ENCODE measurements at regions not wholly inside any gene's neighbourhood (a gene's known extent, or its start where the extent isn't known, plus 50 kb on each side); places are given as distances from the start of the nearest gene placed in this dataset.
"Not testable (repeated sequence)": the region's sequence is repeated elsewhere in the genome, so short reads cannot be mapped to it uniquely, and the experiment has no call there.

- H3K4me3 Mint-ChIP-seq; H3K27ac Mint-ChIP-seq; H3K9me3 ChIP-seq (replicated peaks in 1 of 2; ENCODE audit: control insufficient read depth in 1 of 2, insufficient read depth in 1 of 2, low read length in 2 of 2); H2AFZ ChIP-seq (ENCODE audit: insufficient read depth, low read depth, low read length, poor library complexity, severe bottlenecking); intact Hi-C loops (cut with micrococcal nuclease); H3K79me2 ChIP-seq (ENCODE audit: insufficient read depth, low read length); H3K27me3 ChIP-seq (ENCODE audit: control insufficient read depth in 2 of 2, insufficient read depth in 2 of 2, low read length in 2 of 2); H3K4me3 ChIP-seq (replicated peaks in 1 of 3; ENCODE audit: low read depth in 2 of 3, low read length in 3 of 3); H3K4me2 ChIP-seq (replicated peaks; ENCODE audit: extremely low read depth, low read length, poor library complexity, severe bottlenecking); H3K4me1 ChIP-seq (ENCODE audit: control insufficient read depth in 1 of 2, insufficient read depth in 2 of 2, low read length in 2 of 2); H3K36me3 ChIP-seq (replicated peaks in 1 of 2; ENCODE audit: control insufficient read depth in 1 of 2, insufficient read depth in 2 of 2, low read length in 2 of 2); H3K36me3 Mint-ChIP-seq; H3K27ac ChIP-seq (ENCODE audit: low read depth in 1 of 2, low read length in 2 of 2); H3K9ac ChIP-seq (ENCODE audit: insufficient read depth, low read length, poor library complexity, severe bottlenecking); H3K27me3 Mint-ChIP-seq (ENCODE audit: low read depth in 3 of 3); H3K9me3 Mint-ChIP-seq; H4K20me1 ChIP-seq (ENCODE audit: insufficient read depth, low read length); DNase-seq; H3K4me1 Mint-ChIP-seq: not testable (repeated sequence)
- no CpG with 5 or more reads among the region's 2 CpGs for WGBS (ENCODE audit: insufficient coverage)
Measured at GRCh38 chr11:49670705-49671104, 281.5 kb upstream of the OR4C13 start.

GRCh38 chr11:49702121-49702520 is 250.1 kb upstream of the OR4C13 start:
- H3K4me2 ChIP-seq (replicated peaks; ENCODE audit: extremely low read depth, low read length, poor library complexity, severe bottlenecking); H2AFZ ChIP-seq (ENCODE audit: insufficient read depth, low read depth, low read length, poor library complexity, severe bottlenecking); H4K20me1 ChIP-seq (ENCODE audit: insufficient read depth, low read length); DNase-seq; H3K4me3 ChIP-seq (replicated peaks in 1 of 3; ENCODE audit: low read depth in 2 of 3, low read length in 3 of 3); intact Hi-C loops (cut with micrococcal nuclease); H3K27me3 Mint-ChIP-seq (ENCODE audit: low read depth in 3 of 3); H3K79me2 ChIP-seq (ENCODE audit: insufficient read depth, low read length); H3K27ac Mint-ChIP-seq; H3K4me3 Mint-ChIP-seq; H3K4me1 Mint-ChIP-seq; H3K4me1 ChIP-seq (ENCODE audit: control insufficient read depth in 1 of 2, insufficient read depth in 2 of 2, low read length in 2 of 2); H3K27ac ChIP-seq (ENCODE audit: low read depth in 1 of 2, low read length in 2 of 2); H3K36me3 ChIP-seq (replicated peaks in 1 of 2; ENCODE audit: control insufficient read depth in 1 of 2, insufficient read depth in 2 of 2, low read length in 2 of 2); H3K9ac ChIP-seq (ENCODE audit: insufficient read depth, low read length, poor library complexity, severe bottlenecking); H3K27me3 ChIP-seq (ENCODE audit: control insufficient read depth in 2 of 2, insufficient read depth in 2 of 2, low read length in 2 of 2); H3K36me3 Mint-ChIP-seq: not testable (repeated sequence)
- no CpG with 5 or more reads among the region's 1 CpG for WGBS (ENCODE audit: insufficient coverage)
- peaks cover 1 to 15% (median 6%) of the 10 kb centered on the region in 7 donors for H3K9me3 Mint-ChIP-seq
- peaks cover 6 to 11% of the 10 kb centered on the region in 2 donors for H3K9me3 ChIP-seq (replicated peaks in 1 of 2; ENCODE audit: control insufficient read depth in 1 of 2, insufficient read depth in 1 of 2, low read length in 2 of 2)

- H3K4me1 ChIP-seq (ENCODE audit: control insufficient read depth in 1 of 2, insufficient read depth in 2 of 2, low read length in 2 of 2); H3K9me3 ChIP-seq (replicated peaks in 1 of 2; ENCODE audit: control insufficient read depth in 1 of 2, insufficient read depth in 1 of 2, low read length in 2 of 2); H3K4me3 ChIP-seq (replicated peaks in 1 of 3; ENCODE audit: low read depth in 2 of 3, low read length in 3 of 3); H3K4me1 Mint-ChIP-seq; H3K36me3 Mint-ChIP-seq; DNase-seq; H3K4me2 ChIP-seq (replicated peaks; ENCODE audit: extremely low read depth, low read length, poor library complexity, severe bottlenecking); H3K79me2 ChIP-seq (ENCODE audit: insufficient read depth, low read length); H4K20me1 ChIP-seq (ENCODE audit: insufficient read depth, low read length); H3K27ac Mint-ChIP-seq; H3K4me3 Mint-ChIP-seq; H3K27me3 Mint-ChIP-seq (ENCODE audit: low read depth in 3 of 3); H3K9ac ChIP-seq (ENCODE audit: insufficient read depth, low read length, poor library complexity, severe bottlenecking); intact Hi-C loops (cut with micrococcal nuclease); H3K36me3 ChIP-seq (replicated peaks in 1 of 2; ENCODE audit: control insufficient read depth in 1 of 2, insufficient read depth in 2 of 2, low read length in 2 of 2); H2AFZ ChIP-seq (ENCODE audit: insufficient read depth, low read depth, low read length, poor library complexity, severe bottlenecking); H3K27ac ChIP-seq (ENCODE audit: low read depth in 1 of 2, low read length in 2 of 2); H3K27me3 ChIP-seq (ENCODE audit: control insufficient read depth in 2 of 2, insufficient read depth in 2 of 2, low read length in 2 of 2): not testable (repeated sequence)
- WGBS (ENCODE audit: insufficient coverage), result 80% methylated on average over 1 of the region's 2 CpGs
- peaks cover 2 to 13% (median 6%) of the 10 kb centered on the region in 7 donors for H3K9me3 Mint-ChIP-seq
Measured at GRCh38 chr11:49750447-49750846, 201.7 kb upstream of the OR4C13 start.

GRCh38 chr11:49750960-49751359 is 201.2 kb upstream of the OR4C13 start:
- H4K20me1 ChIP-seq (ENCODE audit: insufficient read depth, low read length); H3K27me3 Mint-ChIP-seq (ENCODE audit: low read depth in 3 of 3); DNase-seq; H3K9me3 ChIP-seq (replicated peaks in 1 of 2; ENCODE audit: control insufficient read depth in 1 of 2, insufficient read depth in 1 of 2, low read length in 2 of 2); H3K36me3 Mint-ChIP-seq; intact Hi-C loops (cut with micrococcal nuclease); H3K27ac Mint-ChIP-seq; H3K27me3 ChIP-seq (ENCODE audit: control insufficient read depth in 2 of 2, insufficient read depth in 2 of 2, low read length in 2 of 2); H3K4me1 ChIP-seq (ENCODE audit: control insufficient read depth in 1 of 2, insufficient read depth in 2 of 2, low read length in 2 of 2); H3K36me3 ChIP-seq (replicated peaks in 1 of 2; ENCODE audit: control insufficient read depth in 1 of 2, insufficient read depth in 2 of 2, low read length in 2 of 2); H2AFZ ChIP-seq (ENCODE audit: insufficient read depth, low read depth, low read length, poor library complexity, severe bottlenecking); H3K4me3 ChIP-seq (replicated peaks in 1 of 3; ENCODE audit: low read depth in 2 of 3, low read length in 3 of 3); H3K9me3 Mint-ChIP-seq; H3K4me2 ChIP-seq (replicated peaks; ENCODE audit: extremely low read depth, low read length, poor library complexity, severe bottlenecking); H3K79me2 ChIP-seq (ENCODE audit: insufficient read depth, low read length); H3K27ac ChIP-seq (ENCODE audit: low read depth in 1 of 2, low read length in 2 of 2); H3K9ac ChIP-seq (ENCODE audit: insufficient read depth, low read length, poor library complexity, severe bottlenecking); H3K4me3 Mint-ChIP-seq; H3K4me1 Mint-ChIP-seq: not testable (repeated sequence)
